ENCODE measurements at regions not wholly inside any gene's neighbourhood (a gene's known extent, or its start where the extent isn't known, plus 50 kb on each side); places are given as distances from the start of the nearest gene placed in this dataset.

DNA sequence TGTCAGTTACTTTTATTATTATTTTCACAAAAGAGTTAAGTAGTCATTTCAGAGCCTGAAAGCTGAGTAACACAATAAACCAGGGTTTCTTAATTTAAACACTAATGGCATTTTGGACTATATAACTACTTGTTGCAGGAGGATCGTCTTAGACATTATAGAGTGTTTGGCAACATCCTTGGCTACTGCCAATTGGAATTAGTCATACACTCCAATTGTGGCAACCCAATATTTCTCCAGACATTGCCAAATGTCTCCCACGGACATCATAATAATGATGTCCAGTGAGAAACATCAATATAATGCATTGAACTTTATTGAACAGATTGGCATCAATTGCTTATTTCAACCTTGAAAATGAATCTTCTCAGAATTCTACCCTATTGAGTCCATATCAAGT, 441.9 kb upstream of the ADGRL4 start:
- TF ChIP-seq ZNF274 (IDR thresholded peaks at IDR 0.05; ENCODE audit: low read depth, low read length) (no peak), SUZ12 (IDR thresholded peaks at IDR 0.05; ENCODE audit: extremely low read depth, insufficient read depth, insufficient read length) (no peak), YY1 (IDR thresholded peaks at IDR 0.05; ENCODE audit: insufficient read depth, insufficient read length) (no peak)
